ENCODE measurements at regions not wholly inside any gene's neighbourhood (a gene's known extent, or its start where the extent isn't known, plus 50 kb on each side); places are given as distances from the start of the nearest gene placed in this dataset.
"Not testable (repeated sequence)": the region's sequence is repeated elsewhere in the genome, so short reads cannot be mapped to it uniquely, and the experiment has no call there.

DNA sequence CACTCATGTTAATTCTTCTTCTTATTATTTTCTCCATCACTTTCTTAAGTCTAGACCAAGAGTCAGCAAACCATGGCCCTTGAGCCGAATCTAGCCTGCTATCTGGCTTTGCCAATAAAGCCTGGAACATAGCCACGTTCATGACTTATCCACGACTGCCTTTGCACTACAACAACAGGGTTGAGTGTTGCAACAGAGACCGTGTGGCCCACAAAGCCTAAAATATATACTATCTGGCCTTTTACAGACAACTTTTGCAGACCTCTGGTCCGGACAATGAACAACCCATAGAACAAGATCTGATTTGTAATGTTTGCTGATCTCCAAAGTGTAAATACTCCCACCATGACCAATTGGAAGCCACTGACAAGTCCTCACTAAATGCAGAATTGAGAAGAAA is 140.5 kb upstream of the CDYL start:
- no peak for DNase-seq (ENCODE audit: low spot score)
- ChIA-PET CTCF (ENCODE audit: unreplicated experiment) (no interaction called here), POLR2A (no interaction called here)
- Histone ChIP-seq H3K4me3 (ENCODE audit: low read depth, low read length, poor library complexity, severe bottlenecking) (no peak overlapping the region), H3K27ac (ENCODE audit: low read depth, low read length, poor library complexity, severe bottlenecking) (no peak overlapping the region), H3K9me3 (ENCODE audit: low read length) (no peaks in the 10 kb centered on the region), H3K4me2 (ENCODE audit: low read length) (no peak overlapping the region), H3K79me2 (ENCODE audit: insufficient read depth, low read depth, low read length) (no peaks in the 10 kb centered on the region), H2AFZ (ENCODE audit: low read length) (no peak overlapping the region), H3K36me3 (ENCODE audit: insufficient read depth, low read length) (no peaks in the 10 kb centered on the region), H3K9me2 (ENCODE audit: insufficient read depth, low read length) (no peaks in the 10 kb centered on the region), H3K4me1 (ENCODE audit: insufficient read depth, low read length, poor library complexity, severe bottlenecking) (no peaks in the 10 kb centered on the region), H4K20me1 (ENCODE audit: insufficient read depth, low read length) (no peaks in the 10 kb centered on the region)
- no TSS peak for BruUV-seq (replicated peaks)
- TF ChIP-seq, protein P1, sequence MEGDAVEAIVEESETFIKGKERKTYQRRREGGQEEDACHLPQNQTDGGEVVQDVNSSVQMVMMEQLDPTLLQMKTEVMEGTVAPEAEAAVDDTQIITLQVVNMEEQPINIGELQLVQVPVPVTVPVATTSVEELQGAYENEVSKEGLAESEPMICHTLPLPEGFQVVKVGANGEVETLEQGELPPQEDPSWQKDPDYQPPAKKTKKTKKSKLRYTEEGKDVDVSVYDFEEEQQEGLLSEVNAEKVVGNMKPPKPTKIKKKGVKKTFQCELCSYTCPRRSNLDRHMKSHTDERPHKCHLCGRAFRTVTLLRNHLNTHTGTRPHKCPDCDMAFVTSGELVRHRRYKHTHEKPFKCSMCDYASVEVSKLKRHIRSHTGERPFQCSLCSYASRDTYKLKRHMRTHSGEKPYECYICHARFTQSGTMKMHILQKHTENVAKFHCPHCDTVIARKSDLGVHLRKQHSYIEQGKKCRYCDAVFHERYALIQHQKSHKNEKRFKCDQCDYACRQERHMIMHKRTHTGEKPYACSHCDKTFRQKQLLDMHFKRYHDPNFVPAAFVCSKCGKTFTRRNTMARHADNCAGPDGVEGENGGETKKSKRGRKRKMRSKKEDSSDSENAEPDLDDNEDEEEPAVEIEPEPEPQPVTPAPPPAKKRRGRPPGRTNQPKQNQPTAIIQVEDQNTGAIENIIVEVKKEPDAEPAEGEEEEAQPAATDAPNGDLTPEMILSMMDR (conservative IDR thresholded peaks at IDR 0.05; ENCODE audit: low read length), result no peak
- no peak for TF ChIP-seq EZH2phosphoT487 (IDR thresholded peaks at IDR 0.05; ENCODE audit: borderline replicate concordance, low read depth, low read length)
- intact Hi-C loops (cut with micrococcal nuclease; ENCODE audit: unreplicated experiment), result no loop called here

DNA sequence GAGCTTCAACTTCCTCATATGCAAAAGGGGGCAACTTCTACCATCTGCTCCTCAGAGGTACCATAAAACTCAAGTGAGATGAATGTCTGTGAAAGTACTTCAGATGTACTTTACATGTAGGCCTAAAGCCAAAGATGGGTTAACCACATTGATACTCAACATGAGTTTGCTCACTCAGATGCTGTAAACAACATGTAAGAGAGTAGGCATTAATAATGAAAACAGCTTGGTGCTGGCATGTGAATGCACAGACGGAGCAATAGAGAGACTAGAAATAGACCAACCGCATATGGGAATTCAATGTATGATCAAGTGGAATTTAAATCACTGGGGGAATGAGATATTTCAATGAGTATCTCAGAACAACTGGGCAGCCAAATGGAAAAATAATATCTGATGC is 143.8 kb upstream of the CDYL start:
- no peaks in the 10 kb centered on the region for H4K20me1 ChIP-seq (ENCODE audit: insufficient read depth, low read length)

DNA sequence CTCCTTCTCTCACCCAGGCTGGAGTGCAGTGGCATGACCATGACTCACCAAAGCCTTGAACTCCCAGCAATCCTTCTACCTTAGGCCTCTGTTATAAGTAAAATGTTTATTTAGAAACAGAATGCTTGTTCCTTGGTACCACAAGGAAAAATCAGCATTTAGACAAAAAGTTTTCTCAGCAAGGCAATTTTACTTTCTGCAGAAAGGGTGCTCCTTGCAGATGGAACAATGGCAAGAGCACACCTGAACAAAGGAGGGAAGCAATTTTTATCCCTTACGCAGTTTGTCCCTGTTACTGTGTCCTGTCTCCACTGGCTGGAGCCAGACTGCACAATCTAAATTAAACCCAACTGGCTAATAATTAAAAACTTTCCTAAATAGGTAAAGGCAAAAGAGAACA is 146.4 kb upstream of the CDYL start:
- CTCF ChIA-PET (ENCODE audit: unreplicated experiment); intact Hi-C loops (cut with micrococcal nuclease; ENCODE audit: unreplicated experiment); DNase-seq (ENCODE audit: low spot score): not testable (repeated sequence)

More for the DNA sequence above, 143.8 kb upstream of the CDYL start:
- ChIA-PET CTCF (ENCODE audit: unreplicated experiment) (no interaction called here), POLR2A (interaction anchor here (0.7 kb wide), 1 partner anchor 9 kb away, joined by 3 read pairs; no protein-coding TSS in a partner anchor)
- no peak overlapping the region for H2AFZ ChIP-seq (ENCODE audit: low read length)
- H3K4me2 ChIP-seq (ENCODE audit: low read length), result no peak overlapping the region
- no peaks in the 10 kb centered on the region for H3K36me3 ChIP-seq (ENCODE audit: insufficient read depth, low read length)
- TF ChIP-seq, protein P1 (conservative IDR thresholded peaks at IDR 0.05; ENCODE audit: low read length), result no peak
- TF ChIP-seq EZH2phosphoT487 (IDR thresholded peaks at IDR 0.05; ENCODE audit: borderline replicate concordance, low read depth, low read length), result no peak
- peaks cover 6% of the 10 kb centered on the region; the same call in 1 of the 2 replicates for H3K9me3 ChIP-seq (ENCODE audit: low read length)
- H3K4me3 ChIP-seq (ENCODE audit: low read depth, low read length, poor library complexity, severe bottlenecking), result no peak overlapping the region
- intact Hi-C loops (cut with micrococcal nuclease; ENCODE audit: unreplicated experiment), result no loop called here
- H3K79me2 ChIP-seq (ENCODE audit: insufficient read depth, low read depth, low read length), result no peaks in the 10 kb centered on the region
- no peaks in the 10 kb centered on the region for H3K4me1 ChIP-seq (ENCODE audit: insufficient read depth, low read length, poor library complexity, severe bottlenecking)
- BruUV-seq (replicated peaks), result no TSS peak
- H3K27ac ChIP-seq (ENCODE audit: low read depth, low read length, poor library complexity, severe bottlenecking), result no peak overlapping the region
- H3K9me2 ChIP-seq (ENCODE audit: insufficient read depth, low read length), result no peaks in the 10 kb centered on the region
- no peak for DNase-seq (ENCODE audit: low spot score)

More for the DNA sequence above, 146.4 kb upstream of the CDYL start:
- H2AFZ ChIP-seq (ENCODE audit: low read length); H3K79me2 ChIP-seq (ENCODE audit: insufficient read depth, low read depth, low read length); H3K36me3 ChIP-seq (ENCODE audit: insufficient read depth, low read length); POLR2A ChIA-PET; H3K27ac ChIP-seq (ENCODE audit: low read depth, low read length, poor library complexity, severe bottlenecking); H4K20me1 ChIP-seq (ENCODE audit: insufficient read depth, low read length); H3K9me2 ChIP-seq (ENCODE audit: insufficient read depth, low read length); BruUV-seq (replicated peaks); H3K4me1 ChIP-seq (ENCODE audit: insufficient read depth, low read length, poor library complexity, severe bottlenecking); H3K4me2 ChIP-seq (ENCODE audit: low read length); H3K4me3 ChIP-seq (ENCODE audit: low read depth, low read length, poor library complexity, severe bottlenecking); H3K9me3 ChIP-seq (ENCODE audit: low read length): not testable (repeated sequence)
